Colonic mucosa (tissue), 4 donors: ENCODE measurements at regions not wholly inside any gene's neighbourhood (a gene's known extent, or its start where the extent isn't known, plus 50 kb on each side); places are given as distances from the start of the nearest gene placed in this dataset.

Experiments
- DNase-seq: peaks from one replicate; pipeline ENCODE4 v3.0.0-alpha.2; 2020
- H3K27ac ChIP-seq: fragments of 200-600 bp; one replicate; pipeline ENCODE4 v1.8.0; 2021
- H3K27me3 ChIP-seq: fragments of 200-600 bp; one replicate; pipeline ENCODE4 v1.8.0; 2021
- H3K36me3 ChIP-seq: fragments of 200-600 bp; one replicate; pipeline ENCODE4 v1.8.0; 2021
- H3K4me1 ChIP-seq: fragments of 200-600 bp; one replicate; pipeline ENCODE4 v1.8.0; 2021; ENCODE audit warnings: mild to moderate bottlenecking
- H3K4me3 ChIP-seq: fragments of 200-600 bp; one replicate; pipeline ENCODE4 v1.8.0; 2021
- H3K9ac ChIP-seq, 2 donors: one replicate each; pipeline ENCODE4 v1.7.0; 2013; ENCODE audit warnings: control low read depth in 2 of 2, low read depth in 2 of 2, low read length in 2 of 2
- H3K9me3 ChIP-seq: fragments of 200-600 bp; one replicate; pipeline ENCODE4 v1.8.0; 2021
- intact Hi-C: fragments of 100-400 bp; cut with DNase I; formaldehyde crosslinking; loops from one replicate; pipeline ENCODE4 v1.14.1; 2022
- TF ChIP-seq, protein P1 (sequence below): fragments of 200-600 bp; IDR thresholded peaks from one replicate; pipeline ENCODE4 v1.8.0; 2022; ENCODE audit warnings: antibody characterized with exemption, mild to moderate bottlenecking
- donor health status: healthy.
- donor health status: DM: no; HTN: no; CAD: no.
- donor health status: DM: no; HTN: no; CAD: no.

DNA sequence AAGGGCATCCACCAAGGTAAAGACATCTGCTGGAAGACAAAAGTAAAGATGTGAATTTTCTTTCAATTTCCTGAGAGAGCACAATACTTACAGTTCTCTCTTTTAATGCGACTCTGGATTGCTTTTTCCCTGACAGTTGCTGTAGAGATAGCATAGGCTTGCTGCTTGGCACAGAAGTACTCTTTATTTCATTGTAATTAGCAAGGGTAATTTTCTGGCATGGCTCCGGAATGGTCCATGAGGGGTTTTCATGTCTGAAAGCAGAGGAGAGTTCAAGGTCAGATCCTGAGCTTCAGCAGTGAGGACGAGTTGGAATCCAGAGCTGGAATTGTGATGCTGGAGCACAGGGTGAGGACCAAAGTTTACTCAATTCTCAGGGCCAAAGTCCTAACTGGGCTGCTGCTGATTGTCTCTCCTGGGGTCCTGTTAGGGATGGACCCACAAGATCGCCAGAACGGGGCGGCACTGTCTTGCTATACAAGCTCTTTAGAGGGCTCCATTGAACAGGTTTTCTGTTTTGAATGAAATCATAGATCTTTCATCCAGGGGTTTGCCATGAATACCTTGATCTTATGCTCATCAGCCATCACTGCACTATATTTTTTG is 190.0 kb upstream of the MKI67 start:
- no peak overlapping the region for H3K9ac ChIP-seq
- DNase-seq, result no peak
- no peaks in the 10 kb centered on the region for H3K36me3 ChIP-seq
- H3K9me3 ChIP-seq, result no peaks in the 10 kb centered on the region
- H3K4me3 ChIP-seq, result no peak overlapping the region
- TF ChIP-seq, protein P1, sequence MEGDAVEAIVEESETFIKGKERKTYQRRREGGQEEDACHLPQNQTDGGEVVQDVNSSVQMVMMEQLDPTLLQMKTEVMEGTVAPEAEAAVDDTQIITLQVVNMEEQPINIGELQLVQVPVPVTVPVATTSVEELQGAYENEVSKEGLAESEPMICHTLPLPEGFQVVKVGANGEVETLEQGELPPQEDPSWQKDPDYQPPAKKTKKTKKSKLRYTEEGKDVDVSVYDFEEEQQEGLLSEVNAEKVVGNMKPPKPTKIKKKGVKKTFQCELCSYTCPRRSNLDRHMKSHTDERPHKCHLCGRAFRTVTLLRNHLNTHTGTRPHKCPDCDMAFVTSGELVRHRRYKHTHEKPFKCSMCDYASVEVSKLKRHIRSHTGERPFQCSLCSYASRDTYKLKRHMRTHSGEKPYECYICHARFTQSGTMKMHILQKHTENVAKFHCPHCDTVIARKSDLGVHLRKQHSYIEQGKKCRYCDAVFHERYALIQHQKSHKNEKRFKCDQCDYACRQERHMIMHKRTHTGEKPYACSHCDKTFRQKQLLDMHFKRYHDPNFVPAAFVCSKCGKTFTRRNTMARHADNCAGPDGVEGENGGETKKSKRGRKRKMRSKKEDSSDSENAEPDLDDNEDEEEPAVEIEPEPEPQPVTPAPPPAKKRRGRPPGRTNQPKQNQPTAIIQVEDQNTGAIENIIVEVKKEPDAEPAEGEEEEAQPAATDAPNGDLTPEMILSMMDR, result no peak
- H3K4me1 ChIP-seq, result no peaks in the 10 kb centered on the region
- intact Hi-C loops, result no loop called here
- no peak overlapping the region for H3K27ac ChIP-seq
- no peaks in the 10 kb centered on the region for H3K27me3 ChIP-seq

DNA sequence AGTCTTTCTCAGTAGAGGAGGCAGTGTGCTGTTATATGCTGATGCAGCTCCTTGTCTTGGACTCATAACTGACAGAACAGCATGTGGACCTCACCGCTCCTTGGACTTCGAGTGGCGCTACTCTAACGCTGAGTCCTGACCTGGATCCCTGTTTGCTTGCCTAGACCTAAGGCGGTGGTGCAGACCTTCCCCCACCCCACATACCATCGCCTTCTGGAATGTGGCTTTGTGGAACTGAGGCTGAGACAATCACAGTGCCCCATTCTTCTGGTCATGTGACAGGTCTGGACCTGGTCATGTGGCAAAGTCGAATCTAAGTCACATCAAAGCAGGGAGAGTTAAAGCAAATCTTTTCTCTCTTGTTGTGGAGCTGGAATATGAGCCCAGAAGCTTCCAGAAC is 190.7 kb upstream of the MKI67 start:
- H3K9me3 ChIP-seq, result no peaks in the 10 kb centered on the region
- TF ChIP-seq, protein P1, result no peak
- no peak for DNase-seq
- intact Hi-C loops, result no loop called here
- H3K27ac ChIP-seq, result no peak overlapping the region
- H3K4me3 ChIP-seq, result no peak overlapping the region
- no peaks in the 10 kb centered on the region for H3K36me3 ChIP-seq
- H3K4me1 ChIP-seq, result no peaks in the 10 kb centered on the region
- no peaks in the 10 kb centered on the region for H3K27me3 ChIP-seq
- H3K9ac ChIP-seq, result no peak overlapping the region

GRCh38 chr10:128318366-128318765 is 192.1 kb upstream of the MKI67 start:
- Histone ChIP-seq H3K4me1 (no peaks in the 10 kb centered on the region), H3K36me3 (no peaks in the 10 kb centered on the region), H3K27me3 (no peaks in the 10 kb centered on the region), H3K4me3 (no peak overlapping the region), H3K9me3 (no peaks in the 10 kb centered on the region), H3K9ac (no peak overlapping the region), H3K27ac (no peak overlapping the region)
- intact Hi-C loops, result no loop called here
- TF ChIP-seq, protein P1, result no peak
- no peak for DNase-seq

DNA sequence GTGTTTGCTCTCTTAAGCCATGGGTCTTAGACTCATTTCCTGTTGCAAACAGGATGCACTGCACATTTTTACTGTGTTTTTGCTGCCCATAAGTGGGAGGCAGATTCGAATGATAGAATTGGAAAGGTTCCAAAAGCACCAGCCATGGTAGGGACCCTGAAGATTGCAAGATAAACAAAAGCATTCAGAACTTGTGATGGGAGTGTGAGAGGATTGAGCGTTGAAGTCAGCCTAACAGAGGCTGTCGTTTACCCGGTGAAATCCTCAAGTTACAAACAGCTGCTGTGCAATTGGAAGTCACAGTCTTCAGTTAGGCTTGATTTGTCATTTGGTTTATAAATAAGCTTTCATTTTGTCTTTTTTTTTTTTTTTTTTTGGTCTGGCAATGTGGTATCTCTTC is 192.7 kb upstream of the MKI67 start:
- TF ChIP-seq, protein P1, result no peak

DNA sequence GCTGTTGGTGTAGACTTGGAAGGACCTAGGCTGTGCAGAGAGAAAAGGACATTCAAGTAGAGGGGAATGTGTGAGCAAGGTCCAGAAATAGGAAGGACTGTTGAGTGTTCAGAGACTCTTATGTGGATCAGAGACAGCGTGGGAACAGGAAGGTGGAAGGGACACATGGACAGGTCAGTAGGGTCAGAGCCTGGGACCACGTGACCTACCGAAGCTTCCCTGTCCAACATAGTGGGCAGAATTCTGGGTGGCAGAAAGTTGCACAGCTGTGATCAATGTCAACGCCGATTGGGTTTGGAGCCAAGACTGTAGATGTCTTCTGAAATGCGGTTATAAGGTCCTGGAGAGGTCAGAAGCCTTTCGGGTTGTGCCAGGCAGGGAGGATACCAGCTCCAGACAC is 195.9 kb upstream of the MKI67 start:
- DNase-seq, result no peak
- Histone ChIP-seq H3K4me3 (no peak overlapping the region), H3K27me3 (no peaks in the 10 kb centered on the region), H3K9me3 (no peaks in the 10 kb centered on the region), H3K9ac (no peak overlapping the region), H3K36me3 (no peaks in the 10 kb centered on the region), H3K27ac (no peak overlapping the region), H3K4me1 (no peaks in the 10 kb centered on the region)
- TF ChIP-seq, protein P1, result no peak
- intact Hi-C loops, result loop anchor here (10.0 kb wide), 1 partner anchor 213 kb away; no protein-coding TSS in a partner anchor

More for the DNA sequence above, 192.7 kb upstream of the MKI67 start:
- intact Hi-C loops, result no loop called here
- H3K9ac ChIP-seq, result no peak overlapping the region
- H3K4me1 ChIP-seq, result no peaks in the 10 kb centered on the region
- no peaks in the 10 kb centered on the region for H3K27me3 ChIP-seq
- H3K4me3 ChIP-seq, result no peak overlapping the region
- DNase-seq, result no peak
- H3K36me3 ChIP-seq, result no peaks in the 10 kb centered on the region
- H3K9me3 ChIP-seq, result no peaks in the 10 kb centered on the region
- H3K27ac ChIP-seq, result no peak overlapping the region
